GM19023 (cell line): ENCODE measurements at regions not wholly inside any gene's neighbourhood (a gene's known extent, or its start where the extent isn't known, plus 50 kb on each side); places are given as distances from the start of the nearest gene placed in this dataset.

ENCODE experiments used
- ATAC-seq: cut with Tn5 transposase; IDR thresholded peaks from one replicate; pipeline ENCODE4 v1.9.1; 2021; ENCODE audit warnings: mild to moderate bottlenecking, moderate library complexity; ENCODE audit not compliant: unreplicated experiment

DNA sequence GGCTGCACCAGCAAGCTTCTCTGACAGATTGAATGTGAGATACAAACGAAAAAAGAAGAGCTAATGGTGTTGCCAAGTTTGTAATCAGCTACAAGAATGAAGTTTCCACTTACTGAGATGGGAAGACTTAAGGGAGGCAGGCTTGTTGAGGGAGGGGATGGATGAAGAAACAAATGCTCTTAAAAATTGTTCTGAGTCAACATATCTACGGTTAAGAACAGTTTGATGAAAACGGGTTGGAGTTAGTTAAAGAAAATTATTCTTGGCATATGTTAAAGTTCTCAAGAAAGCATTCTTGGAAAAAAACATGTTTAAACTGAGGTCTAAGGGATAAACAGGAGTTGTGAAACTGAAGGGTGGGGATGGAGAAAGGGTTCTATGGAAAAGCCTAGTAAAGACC, 816.3 kb upstream of the HS3ST1 start:
- ATAC-seq, result no peak

DNA sequence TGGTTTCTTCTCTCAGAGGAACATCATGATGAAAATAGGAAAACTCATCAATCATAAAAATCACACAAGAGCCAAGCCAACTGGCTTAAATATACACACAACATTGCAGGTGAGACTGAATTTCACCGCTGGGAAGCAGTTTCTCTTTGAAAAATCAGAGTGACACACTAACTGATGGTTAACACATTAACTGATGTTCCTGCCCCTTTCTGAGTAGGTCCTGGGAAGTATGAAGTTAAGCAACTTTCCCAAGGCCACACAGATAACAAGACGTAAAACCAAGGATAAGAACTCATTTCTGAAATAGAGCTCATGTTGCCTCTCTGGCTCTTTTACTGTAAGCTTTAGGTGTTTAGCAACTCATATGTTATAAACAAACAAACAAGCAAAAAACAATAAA, 813.7 kb upstream of the HS3ST1 start:
- ATAC-seq, result no peak

DNA sequence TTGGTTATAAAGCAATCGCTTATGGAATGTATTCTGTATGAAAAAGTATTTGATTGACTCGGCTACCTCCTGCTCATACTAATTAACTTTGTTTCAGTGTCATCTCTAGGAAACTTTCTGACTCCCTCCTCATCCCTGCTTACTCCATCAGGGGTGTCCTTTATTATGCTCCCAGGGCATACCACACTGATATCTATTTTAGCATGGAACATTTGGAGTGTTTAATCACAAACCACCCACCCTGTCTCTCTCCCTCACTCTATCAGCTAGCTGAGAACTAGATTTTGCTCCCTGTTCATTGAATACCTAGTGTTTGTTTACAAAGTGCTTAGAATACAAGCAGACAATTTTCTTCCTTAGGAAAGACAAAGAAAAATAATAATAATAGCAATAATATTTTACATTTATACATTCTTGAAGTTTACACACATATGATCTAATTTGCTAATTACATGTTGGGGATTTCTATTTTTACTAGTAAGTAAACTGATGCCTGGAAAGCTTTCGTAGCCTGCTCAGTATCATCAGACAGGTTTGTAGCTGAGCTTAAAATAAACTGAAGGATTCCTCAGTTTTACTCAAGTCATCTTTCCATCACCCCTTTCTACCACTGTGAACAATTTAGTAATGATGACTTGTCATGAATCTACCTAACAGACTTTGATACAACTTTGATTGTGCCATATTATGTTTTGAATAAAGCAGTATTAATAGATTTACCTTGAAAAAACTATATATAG, 811.4 kb upstream of the HS3ST1 start:
- no peak for ATAC-seq

DNA sequence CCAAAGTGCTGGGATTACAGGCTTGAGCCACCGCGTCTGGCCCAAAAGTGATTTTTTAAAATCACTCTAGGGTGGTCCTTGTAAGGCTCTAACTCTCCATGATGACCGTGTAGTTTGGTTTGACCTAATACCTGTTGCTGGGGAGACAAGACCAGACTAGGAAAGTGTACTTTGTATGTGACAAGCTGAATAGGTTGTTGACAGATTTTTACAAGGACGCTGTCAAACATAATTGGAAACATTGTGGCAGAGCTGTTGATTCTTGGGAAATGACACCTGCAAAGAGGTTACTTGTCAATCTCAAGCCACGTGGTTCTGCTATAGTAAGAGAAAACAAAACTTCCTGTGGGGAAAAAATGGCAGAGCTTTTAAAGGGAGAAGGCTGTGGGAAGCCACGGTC, 802.4 kb upstream of the HS3ST1 start:
- no peak for ATAC-seq

DNA sequence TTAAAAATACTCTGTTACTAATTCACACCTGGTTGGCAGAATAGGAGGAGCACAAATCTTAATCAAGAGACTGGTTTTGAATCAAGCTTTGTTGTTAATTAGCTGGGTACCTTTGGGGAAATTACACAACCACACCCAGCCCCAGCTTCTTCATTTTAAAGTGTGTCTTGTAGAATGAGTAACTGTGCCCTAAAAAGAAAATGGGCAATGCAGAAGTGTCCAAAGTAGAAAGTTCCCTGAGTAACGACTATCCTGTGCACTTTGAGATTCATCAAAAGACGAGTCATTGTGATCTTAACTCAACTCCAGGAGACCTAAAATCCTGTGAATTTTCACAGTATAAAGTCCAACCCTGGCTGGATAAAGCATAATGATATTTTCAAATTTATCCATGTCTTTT, 792.3 kb upstream of the HS3ST1 start:
- ATAC-seq, result no peak

DNA sequence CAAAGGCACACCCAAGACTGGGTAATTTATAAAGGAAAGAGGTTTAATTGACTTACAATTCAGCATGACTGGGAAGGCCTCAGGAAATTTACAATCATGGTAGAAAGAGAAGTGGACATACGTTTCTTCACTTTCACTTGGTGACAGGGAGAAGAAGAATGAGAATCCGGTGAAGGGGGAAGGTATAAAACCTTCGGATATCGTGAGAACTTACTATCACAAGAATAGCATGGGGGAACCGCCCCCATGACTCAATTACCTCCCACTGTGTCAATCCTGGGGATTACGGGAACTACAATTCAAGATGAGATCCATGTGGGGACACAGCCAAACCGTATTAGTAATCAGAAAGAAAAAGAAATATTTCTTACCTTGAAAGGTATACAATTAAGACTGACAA, 782.9 kb upstream of the HS3ST1 start:
- ATAC-seq, result no peak

DNA sequence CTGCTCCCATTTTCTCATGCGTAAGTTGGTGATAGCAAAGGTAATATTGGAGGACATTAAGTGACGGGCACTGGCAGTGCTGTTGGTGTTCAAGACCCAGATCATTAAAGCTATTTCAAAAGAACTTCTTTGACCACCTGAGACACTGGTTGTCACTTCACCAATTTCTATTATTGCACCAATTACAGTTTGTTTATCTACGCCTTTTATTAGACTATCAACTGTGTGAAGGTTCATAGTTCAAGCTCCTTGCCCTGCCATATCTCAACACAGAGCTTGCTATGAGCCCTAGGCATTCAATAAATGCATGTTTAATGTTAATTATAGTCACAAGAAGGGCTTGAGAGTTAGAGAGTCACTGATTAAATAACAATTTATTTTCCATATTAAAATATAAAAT, 778.7 kb upstream of the HS3ST1 start:
- ATAC-seq, result no peak

DNA sequence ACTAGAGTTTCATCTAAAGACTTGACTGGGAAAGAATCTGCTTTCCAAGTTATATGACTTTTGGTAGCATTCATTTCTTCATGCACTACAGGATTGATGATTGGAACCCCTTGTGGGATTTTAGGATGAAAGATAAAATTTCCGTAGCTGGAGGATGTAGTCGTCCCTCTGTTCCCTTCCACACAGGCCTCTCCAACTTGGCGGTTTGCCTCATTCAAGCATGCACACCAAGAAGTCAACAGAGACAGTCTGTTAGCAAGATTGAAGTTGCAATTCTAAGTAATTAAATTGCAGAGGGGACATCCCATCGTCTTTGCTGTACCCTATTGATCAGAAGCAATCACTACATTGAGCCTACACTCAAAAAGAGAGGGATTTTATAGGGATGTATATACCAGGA, 777.4 kb upstream of the HS3ST1 start:
- ATAC-seq, result no peak

DNA sequence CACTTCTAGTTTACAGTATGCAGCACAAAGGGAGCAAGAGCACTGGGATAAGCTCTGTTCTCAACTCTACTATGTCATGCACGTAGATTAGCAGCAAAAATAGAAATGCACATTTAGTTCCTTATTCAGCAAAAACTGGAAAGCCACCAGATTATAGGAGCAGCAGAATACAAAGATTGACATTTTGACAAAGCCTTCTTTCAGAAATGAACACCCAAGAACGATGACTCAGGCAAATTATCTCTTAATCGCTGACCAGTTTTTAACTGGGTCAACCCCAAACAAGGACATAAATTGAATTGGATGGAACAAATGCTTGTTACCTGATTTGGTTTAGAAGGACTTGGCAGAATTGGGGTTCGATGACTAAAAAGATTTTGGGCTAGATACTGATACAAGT, 775.3 kb upstream of the HS3ST1 start:
- ATAC-seq, result no peak

DNA sequence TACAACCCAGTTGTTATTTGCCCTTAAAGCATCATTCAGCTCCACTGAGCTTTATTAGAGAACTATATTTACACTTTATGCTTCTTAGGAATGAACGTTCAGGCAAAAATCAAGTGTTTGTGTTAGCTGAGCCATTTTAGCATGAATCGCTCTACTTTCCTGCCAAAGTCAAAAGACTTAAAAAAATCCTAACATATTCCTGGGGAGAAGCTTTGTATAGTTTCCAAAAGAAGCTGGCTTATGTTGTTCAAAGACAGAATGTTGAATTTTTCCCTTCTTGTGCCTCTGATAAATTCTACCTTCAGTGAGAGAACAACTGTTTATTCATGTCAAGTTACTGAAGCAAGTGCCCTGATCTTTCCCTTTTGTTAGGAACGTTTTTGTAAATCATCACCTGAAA, 771.5 kb upstream of the HS3ST1 start:
- ATAC-seq, result no peak

DNA sequence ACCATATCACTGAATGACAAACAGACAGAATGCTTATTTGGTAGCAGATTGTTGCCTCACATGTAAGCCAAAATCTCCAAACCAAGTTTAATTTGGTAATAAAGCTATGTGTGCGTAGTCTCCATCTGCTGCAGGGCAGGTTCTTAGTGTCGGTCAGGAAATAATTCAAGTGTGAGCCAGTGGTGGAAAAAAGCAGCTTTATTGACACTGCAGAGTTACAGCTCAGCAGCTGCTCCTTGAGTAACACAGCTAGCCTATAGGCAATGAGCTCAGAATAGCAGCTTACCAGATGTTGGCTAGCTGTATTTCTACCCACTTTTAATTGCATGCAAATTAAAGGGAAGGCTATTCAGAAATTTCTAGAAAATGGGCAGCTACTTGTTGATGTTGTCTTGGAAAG, 757.8 kb upstream of the HS3ST1 start:
- no peak for ATAC-seq

DNA sequence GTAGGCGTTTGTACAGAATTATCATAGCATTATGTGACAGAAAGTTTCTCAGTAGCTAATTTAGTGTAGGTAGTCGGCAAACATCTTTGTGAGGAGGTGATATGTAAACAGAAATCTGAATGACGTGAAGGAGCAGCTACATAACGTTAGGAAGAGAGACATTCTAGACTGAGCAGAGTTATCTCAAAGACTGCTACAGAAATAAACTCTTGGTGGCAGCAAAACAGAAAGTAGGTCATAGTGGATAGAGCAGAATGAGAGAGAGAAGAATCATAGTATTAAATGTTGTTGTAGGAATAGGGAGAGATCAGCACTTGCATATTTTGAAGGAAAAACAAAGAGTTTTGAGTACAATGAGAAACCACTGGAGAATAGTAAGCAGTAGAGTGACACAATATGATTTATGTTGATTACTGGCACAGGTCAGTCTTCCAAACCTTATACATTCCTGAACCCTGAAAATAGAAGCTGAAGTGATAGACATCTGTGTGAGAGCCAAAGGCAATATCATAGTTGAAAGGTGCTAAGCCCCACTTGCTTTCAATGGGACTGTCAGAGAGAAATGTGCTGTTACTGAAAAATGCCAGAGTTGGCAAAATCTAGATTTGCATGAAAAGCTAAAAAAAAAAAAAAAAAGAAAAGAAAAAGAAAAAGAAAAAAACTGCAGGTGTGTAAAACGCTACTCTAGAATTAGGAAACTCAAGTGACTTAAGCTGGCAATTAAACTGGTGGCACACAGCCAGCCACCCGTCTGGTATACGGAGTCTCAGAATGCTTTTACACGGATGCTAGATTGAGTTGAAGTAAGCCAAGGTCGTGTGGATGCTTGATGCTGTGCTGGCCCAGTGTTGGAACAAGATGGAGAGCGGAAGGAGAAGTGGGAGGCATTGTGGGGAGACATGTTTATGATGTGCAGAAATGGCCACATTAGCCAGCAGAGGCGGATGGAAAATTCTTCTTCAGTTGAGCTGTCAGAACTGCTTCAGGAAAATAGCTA, 750.2 kb upstream of the HS3ST1 start:
- ATAC-seq, result no peak

DNA sequence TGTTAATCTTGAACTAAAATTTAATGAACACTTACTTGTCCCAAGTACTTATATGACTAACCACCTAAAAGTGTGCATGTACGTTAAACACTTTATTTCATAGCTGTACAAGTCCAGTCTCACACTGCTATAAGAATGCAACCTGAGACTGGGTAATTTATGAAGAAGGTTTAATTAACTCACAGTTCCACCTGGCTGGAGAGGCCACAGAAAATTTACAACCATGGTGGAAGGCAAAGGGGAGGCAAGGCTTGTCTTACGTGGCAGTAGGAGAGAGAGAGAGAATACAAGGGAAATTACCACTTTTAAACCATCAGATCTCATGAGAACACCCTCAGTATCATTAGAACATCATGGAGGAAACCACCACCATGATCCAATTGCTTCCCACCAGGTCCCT, 748.7 kb upstream of the HS3ST1 start:
- no peak for ATAC-seq

DNA sequence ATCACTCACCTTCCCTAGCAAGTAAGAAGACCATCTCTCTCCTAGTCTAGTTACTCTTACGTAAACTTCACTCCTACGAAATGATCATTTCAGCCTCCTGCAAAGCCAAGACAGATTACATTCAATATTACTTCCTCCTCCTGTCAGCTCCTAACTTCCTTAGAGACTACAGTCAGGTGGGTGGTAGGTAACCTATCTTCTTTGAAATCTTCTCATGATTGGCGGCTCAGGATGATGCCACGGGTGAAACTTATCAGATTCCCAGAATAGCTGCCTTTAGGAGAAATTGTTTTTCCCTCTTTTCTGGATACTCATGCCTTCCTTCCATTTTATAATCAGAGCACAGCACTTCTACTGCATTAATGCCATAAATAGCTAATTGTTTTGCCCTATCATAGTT, 744.8 kb upstream of the HS3ST1 start:
- no peak for ATAC-seq

DNA sequence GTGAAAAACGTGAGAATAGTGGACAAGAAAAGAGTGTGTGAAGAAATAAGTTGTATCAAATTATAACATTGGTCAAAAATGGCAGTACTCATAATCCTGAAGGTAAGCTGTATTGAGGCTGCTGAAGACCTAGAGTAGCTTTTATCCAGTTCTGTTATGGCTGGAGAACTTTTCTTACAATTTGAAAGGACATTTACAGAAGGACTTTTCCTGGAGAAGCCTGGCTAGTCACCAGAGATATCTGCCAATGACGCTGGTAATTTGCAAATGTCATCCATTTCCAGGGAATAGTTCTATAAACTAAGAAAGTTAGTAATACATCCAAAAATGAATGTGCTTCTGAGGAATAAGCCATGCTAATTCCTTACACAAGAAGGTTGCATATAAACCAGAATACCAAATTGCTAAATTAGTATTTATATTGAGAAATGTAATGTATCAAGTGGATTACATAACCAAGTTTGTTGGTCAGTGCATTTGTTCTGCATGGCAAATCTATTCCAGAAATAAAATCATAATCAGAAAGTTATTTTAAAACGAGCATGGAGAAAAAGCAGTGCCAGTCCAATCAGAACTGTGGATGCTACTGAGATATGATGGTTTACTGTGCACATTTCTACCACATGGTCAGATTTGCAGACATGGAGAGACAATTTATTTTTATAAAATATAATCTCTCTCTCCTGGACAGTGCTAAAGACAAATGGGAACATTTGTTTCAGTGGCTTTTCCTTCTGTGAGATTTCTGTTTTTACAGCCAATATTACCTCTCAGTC, 743.7 kb upstream of the HS3ST1 start:
- ATAC-seq, result no peak

DNA sequence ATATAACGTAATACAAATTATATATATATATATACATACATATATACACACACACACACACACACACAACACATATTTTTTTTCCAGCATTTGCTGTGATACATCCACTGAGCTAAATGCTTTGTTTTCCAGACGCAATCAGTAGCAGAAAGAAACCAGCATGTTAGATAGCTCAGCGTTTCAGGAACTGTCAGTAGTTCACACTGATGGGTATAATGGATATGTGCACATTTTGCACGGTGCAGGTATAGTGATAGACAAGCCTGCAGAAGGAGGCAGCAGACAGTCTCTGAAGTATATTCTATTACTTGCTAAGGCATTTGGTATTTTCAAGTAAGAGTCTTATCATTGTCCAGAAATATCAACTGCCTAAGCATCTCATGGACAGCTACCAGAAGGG, 741.6 kb upstream of the HS3ST1 start:
- no peak for ATAC-seq

DNA sequence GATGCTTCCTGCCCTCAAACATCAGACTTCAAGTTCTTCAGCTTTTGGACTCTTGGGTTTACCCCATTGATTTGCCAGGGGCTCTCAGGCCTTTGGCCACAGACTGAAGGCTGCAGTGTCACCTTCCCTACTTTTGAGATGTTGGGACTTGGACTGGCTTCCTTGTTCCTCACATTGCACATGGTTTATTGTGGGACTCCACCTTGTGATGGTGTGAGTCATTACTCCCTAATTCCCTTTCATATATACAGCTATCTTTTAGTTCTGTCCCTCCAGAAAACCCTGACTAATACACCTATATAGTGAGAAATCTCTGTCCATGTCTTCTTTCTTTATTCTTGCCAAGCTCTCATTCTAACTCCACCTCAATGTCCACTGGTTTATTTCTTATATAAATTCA, 736.9 kb upstream of the HS3ST1 start:
- ATAC-seq, result no peak

DNA sequence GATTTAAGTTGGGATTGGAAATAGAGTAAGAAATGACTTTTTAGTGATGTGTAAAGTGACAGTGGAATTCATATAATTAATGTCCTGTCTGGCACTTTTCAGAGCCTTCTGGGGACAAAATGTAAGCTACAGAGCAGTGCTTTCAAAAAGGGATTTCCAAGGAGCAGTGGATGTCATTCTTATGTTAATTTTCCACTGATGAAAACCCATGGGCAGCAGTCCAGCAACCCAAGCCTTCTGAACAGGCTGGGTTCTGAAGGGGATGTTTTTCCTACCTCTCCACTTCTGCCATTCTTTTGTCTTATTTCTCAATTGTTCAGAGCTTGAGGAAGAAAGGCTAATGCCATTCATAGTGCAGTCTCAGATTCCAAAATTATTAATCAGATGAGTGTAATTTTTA, 717.6 kb upstream of the HS3ST1 start:
- ATAC-seq, result no peak

DNA sequence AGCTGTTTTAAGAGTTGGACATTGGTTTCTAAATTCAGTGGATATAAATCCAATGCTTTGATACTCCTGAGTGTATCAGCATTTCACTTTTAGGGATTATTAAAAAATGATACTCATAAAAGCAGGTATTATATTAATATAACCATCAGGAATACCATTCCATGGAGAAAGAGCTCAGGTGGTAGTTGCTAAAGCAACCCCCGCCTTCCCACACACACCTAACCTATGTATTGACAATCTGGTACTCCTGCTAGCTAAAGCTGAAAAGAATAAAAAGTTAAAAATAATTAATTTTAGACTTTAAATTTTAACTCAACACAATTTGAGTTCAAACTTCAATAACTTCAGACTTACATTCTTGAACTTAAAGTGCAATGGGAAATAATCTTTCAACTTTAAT, 717.1 kb upstream of the HS3ST1 start:
- ATAC-seq, result no peak

DNA sequence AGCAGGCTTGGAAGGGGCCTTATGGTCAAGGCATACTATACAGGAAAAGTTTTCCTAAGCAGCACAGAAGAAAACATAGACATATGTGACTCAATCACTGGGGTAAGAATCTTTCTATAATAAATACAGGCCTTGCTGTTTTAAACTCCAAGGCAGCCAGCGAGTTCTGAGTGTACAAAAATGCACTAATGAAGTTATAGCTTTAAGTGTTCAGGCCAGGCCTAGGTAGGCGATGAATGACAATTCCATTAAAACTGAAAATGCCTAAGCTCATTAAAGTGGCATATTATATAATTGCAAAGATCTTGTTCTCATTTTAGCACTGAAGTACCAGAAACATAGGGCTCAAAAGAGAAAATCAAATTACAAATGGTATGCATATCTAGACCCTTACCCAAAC, 716.4 kb upstream of the HS3ST1 start:
- ATAC-seq, result no peak

DNA sequence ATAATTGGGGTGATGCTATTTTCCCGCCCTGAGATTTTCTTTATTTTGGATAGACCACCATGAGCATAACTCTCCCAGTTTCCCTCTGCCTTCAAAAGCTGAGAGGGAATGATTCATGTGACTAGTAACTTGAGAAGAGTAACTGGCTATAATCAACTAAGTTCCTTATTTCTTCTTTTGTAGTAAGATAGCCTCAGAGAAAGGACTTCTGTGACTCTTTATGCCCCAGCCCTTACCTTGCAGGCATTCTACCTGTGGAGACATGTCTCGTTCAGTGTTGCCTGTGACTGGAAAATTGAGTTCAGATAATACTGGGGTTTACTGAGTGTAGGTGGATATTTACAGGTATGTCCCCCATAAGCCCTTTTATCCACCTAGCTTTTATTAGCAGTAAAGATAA, 715.4 kb upstream of the HS3ST1 start:
- ATAC-seq, result no peak

DNA sequence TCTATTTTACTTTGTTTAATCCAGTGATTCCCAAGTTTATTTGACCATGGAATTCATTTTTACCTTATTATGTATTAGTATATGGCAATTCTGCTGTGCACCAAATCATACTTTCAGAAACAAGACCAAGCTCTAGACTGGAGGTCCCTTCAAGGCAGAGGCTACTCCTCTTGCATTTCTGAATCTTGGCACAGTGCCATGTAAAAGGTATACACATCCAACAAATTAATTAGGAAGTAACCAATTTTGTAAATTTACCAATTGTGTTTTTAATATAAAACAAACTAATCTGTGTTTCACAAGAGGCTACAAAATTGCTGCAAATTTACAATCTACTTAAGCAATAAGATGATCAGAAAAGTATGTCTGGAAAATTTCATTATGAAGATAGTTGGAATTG, 712.2 kb upstream of the HS3ST1 start:
- no peak for ATAC-seq
